ENCODE measurements at regions not wholly inside any gene's neighbourhood (a gene's known extent, or its start where the extent isn't known, plus 50 kb on each side); places are given as distances from the start of the nearest gene placed in this dataset.

DNA sequence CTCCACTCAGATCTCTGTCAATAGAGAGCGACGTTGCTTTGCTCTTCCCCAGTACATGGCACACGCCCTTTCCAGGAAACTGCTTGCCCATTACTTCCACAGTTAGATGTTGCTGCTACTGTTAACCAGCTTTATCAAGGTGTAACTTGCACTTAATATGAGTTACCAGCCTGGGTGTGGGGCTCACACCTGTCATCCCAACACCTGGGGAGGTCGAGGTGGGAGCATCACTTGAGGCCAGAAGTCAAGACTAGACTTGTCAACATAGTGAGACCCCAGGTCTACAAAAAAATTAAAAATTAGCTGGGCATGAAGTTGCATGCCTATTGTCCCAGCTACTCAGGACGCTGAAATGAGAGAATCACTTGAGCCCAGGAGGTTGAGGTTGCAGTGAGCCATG lies 177.1 kb upstream of the B3GAT1 start:
- TF ChIP-seq FOXA1 (IDR thresholded peaks at IDR 0.05; ENCODE audit: borderline replicate concordance) (no peak), SAFB2 (IDR thresholded peaks at IDR 0.05; ENCODE audit: borderline replicate concordance, low read depth, low read length, severe bottlenecking) (no peak), POLR2A (conservative IDR thresholded peaks at IDR 0.05) (no peak), GTF2F1 (IDR thresholded peaks at IDR 0.05; ENCODE audit: low read depth, low read length) (no peak)
- TF ChIP-seq, protein P1, sequence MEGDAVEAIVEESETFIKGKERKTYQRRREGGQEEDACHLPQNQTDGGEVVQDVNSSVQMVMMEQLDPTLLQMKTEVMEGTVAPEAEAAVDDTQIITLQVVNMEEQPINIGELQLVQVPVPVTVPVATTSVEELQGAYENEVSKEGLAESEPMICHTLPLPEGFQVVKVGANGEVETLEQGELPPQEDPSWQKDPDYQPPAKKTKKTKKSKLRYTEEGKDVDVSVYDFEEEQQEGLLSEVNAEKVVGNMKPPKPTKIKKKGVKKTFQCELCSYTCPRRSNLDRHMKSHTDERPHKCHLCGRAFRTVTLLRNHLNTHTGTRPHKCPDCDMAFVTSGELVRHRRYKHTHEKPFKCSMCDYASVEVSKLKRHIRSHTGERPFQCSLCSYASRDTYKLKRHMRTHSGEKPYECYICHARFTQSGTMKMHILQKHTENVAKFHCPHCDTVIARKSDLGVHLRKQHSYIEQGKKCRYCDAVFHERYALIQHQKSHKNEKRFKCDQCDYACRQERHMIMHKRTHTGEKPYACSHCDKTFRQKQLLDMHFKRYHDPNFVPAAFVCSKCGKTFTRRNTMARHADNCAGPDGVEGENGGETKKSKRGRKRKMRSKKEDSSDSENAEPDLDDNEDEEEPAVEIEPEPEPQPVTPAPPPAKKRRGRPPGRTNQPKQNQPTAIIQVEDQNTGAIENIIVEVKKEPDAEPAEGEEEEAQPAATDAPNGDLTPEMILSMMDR (IDR thresholded peaks at IDR 0.05 in 2 of 3, conservative IDR thresholded peaks at IDR 0.05 in 1 of 3; ENCODE audit: insufficient read depth in 2 of 3, low read depth in 1 of 3, low read length in 3 of 3): no peak
